ENCODE measurements at regions not wholly inside any gene's neighbourhood (a gene's known extent, or its start where the extent isn't known, plus 50 kb on each side); places are given as distances from the start of the nearest gene placed in this dataset.
"Not testable (repeated sequence)": the region's sequence is repeated elsewhere in the genome, so short reads cannot be mapped to it uniquely, and the experiment has no call there.

DNA sequence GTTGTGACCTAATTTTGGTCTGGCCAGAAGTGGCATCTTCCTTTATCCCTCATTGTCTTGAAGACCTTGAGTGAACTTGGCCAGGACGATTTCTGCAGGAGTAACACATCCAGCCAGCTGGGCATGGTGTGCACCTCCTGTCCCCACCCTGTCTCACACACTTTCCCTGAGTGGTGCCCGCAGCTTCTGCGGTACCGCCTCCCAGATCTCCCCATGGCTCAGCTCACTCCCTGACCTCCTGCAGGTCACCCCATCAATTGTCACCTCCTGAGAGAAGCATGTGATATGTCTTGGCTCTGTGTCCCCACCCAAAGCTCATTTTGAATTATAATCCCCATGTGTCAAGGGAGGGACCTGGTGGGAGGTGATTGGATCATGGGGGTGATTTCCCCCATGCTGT, 50.2 kb upstream of the TP53I11 start:
- in situ Hi-C loops (cut with HindIII; ENCODE audit: low pct_unique_long_range_greater_than_20kb, low sequenced_read_pairs): no loop called here
- DNase-seq (ENCODE audit: low read depth): no peak

DNA sequence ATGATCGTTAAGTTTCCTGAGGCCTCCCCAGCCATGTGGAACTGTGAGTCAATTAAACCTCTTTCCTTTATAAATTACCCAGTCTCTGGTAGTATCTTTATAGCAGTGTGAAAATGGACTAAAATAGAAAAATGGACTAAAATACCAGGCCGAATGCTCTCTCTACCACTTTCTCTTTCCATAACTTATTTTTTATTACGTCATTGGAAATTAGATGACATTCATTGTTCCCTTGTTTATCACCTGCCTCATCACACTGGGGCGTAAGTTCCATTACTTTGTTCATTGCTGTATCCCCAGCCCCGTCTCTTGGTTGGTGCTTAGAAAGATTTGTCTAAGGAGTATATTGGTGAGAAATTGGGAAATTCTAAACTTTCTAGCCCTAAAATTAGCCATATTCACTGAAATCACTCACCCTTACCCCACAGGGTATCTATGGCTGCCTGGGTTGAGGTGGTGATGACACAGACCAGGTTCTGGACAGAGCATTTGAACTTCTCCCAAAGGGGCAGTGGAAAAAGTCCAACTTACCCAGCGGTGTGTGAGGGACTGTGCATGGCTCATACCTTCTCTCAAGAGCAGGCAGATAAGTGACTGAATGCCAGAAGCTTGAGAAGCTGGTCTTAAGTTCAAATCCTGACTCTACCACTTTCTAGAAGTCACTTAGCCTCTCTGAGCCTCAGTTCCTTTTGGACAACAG, 50.9 kb upstream of the TP53I11 start:
- in situ Hi-C loops (cut with HindIII; ENCODE audit: low pct_unique_long_range_greater_than_20kb, low sequenced_read_pairs): no loop called here

DNA sequence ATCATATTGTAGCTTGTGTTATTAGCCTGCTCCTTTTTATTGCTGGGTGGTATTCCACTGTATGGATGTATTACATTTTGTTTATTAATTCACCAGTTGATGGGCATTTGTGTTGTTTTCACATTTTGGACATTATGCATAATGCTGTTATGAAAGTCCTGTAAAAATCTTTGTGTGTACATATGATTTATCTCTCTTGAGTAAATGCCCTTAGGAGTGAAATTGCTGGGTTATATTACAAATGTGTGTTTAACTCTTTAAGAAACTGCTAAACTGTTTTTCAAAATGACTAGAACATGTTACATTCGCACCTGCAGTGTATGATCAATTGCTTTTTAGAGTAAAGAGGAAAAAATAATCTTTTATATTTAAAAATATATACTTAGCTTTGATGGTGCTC, 54.4 kb upstream of the TP53I11 start:
- DNase-seq (ENCODE audit: low read depth): no peak
- in situ Hi-C loops (cut with HindIII; ENCODE audit: low pct_unique_long_range_greater_than_20kb, low sequenced_read_pairs): no loop called here

More for the DNA sequence above, 50.9 kb upstream of the TP53I11 start:
- DNase-seq (ENCODE audit: low read depth): no peak

DNA sequence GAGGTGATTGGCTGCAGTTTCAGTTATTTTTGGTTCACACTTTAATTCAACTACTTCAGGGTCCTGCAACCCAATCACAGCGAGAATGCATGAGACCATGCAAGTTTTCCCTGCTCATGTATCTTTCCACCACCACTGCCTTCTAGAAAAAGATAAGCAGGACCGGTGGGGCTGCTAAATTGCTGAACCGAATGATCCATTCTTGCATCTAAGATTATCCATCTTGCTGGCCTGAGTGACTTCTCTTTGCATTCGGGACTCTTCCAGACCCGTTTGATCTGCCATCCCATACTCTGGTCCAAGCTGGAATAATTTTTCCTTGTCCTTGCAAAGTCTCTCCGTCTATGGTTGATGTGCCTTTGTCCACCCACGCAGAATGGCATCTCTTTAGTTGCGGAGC, 56.3 kb upstream of the TP53I11 start:
- in situ Hi-C loops (cut with HindIII; ENCODE audit: low pct_unique_long_range_greater_than_20kb, low sequenced_read_pairs): no loop called here
- no peak for DNase-seq (ENCODE audit: low read depth)

DNA sequence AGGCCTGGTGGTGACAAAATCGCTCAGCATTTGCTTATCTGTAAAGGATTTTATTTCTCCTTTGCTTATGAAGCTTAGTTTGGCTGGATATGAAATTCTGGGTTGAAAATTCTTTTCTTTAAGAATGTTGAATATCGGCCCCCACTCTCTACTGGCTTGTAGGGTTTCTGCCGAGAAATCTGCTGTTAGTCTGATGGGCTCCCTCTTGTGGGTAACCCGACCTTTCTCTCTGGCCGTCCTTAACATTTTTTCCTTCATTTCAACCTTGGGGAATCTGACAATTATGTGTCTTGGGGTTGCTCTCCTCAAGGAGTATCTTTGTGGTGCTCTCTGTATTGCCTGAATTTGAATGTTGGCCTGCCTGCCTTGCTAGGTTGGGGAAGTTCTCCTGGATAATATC, 65.3 kb upstream of the TP53I11 start:
- DNase-seq (ENCODE audit: low read depth); in situ Hi-C loops (cut with HindIII; ENCODE audit: low pct_unique_long_range_greater_than_20kb, low sequenced_read_pairs): not testable (repeated sequence)

DNA sequence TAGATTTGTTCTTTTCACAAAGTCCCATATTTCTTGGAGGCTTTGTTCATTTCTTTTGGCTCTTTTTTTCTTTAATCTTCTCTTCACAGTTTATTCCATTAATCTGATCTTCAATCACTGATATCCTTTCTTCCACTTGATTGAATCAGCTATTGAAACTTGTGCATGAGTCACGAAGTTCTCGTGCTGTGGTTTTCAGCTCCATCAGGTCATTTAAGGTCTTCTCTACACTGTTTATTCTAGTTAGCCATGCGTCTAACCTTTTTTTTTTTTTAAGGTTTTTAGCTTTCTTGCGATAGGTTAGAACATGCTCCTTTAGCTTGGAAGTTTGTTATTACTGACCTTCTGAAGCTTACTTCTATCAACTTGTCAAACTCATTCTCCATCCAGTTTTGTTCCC, 65.8 kb upstream of the TP53I11 start:
- in situ Hi-C loops (cut with HindIII; ENCODE audit: low pct_unique_long_range_greater_than_20kb, low sequenced_read_pairs); DNase-seq (ENCODE audit: low read depth): not testable (repeated sequence)

DNA sequence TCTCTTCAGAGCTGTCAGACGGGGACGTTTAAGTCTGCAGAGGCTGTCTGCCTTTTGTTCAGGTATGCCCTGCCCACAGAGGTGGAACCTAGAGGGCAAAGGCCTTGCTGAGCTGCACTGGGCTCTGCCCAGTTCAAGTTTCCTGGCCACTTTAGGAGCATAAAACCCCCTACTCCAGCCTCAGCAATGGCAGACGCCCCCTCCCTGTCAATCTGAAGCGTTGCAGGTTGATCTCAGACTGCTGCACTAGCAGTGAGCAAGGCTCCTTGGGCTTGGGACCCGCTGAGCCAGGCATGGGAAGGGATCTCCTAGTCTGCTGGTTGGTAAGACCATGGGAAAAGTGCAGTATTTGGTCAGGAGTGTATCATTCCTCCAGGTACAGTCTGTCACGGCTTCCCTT, 66.6 kb upstream of the TP53I11 start:
- in situ Hi-C loops (cut with HindIII; ENCODE audit: low pct_unique_long_range_greater_than_20kb, low sequenced_read_pairs): no loop called here
- no peak for DNase-seq (ENCODE audit: low read depth)

DNA sequence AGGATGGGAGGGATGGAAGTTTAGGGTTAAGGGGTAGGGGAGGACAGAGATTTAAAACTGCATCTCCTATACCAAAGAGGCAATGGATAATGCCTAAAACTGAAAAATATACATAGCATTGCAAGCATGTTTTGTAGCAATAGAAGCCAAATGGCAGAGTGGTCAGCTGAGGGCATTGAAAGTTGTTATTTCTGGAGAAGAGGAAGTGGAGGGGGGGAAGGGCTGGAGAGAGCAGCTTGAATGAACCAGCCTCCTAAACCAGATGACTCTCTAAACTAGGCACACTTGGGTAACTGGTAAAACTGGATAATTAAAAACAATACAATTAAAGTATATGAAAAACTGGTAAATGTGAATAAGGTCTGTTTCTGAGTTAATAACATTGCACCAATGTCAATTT, 70.3 kb upstream of the TP53I11 start:
- in situ Hi-C loops (cut with HindIII; ENCODE audit: low pct_unique_long_range_greater_than_20kb, low sequenced_read_pairs): no loop called here
- DNase-seq (ENCODE audit: low read depth): no peak

DNA sequence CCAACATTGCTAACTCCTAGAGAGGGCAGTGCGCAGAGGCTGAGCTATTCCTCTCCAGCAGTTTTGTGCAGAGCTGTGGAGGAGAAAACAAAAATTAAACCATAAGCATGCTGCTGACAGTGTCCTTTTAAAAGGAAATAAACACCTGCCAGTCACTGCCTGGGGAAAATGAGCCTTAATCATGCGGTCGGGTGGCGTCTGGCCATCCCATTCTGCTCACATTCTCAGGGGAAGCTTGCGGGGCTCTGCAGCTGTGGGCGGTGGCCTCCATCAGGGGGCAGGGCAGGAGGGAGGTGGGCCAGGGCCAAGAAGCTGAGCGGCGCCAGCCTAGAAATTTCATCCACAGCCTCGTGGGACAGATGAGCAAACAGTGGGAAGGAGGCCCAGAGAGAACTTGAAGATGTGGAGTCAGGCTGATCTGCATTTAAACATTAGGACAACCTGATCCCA, 71.0 kb upstream of the TP53I11 start:
- no peak for DNase-seq (ENCODE audit: low read depth)

DNA sequence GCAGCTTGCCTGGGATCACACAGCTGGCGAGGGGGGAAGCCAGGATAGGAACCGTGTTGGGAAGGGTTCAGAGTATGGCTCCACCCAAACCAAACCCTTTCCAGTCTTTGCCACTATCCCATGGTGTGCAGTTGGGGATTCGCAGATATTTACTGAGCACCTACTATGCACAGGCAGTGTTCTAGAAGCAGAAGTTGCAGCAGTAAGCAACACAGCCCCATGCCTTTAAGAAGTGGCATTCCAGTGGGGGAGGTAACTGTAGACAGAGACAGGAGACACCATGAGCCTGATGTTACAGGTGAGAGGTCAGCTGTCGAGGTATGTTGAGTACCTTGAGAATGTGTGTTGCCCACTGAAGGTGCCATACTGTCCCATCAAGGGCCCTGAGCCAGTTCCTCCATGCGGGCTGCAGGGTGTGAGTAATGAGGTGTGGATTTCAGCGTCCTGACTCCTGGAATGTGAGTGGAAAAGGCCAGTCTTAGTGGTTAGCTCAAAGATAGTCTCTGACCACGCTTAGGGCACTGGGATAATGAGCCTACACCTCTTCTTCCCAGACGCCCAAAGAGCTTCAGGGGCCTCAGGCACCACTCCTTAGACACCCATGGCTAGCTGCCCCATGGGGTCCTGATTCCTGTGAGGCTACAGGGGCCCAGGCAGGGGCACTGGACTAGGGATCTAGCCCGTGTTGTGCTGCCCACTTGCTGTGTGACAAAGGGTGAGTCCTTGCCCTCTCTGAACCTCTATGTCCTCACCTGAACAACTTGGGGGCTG, 71.8 kb upstream of the TP53I11 start:
- no peak for DNase-seq (ENCODE audit: low read depth)
- in situ Hi-C loops (cut with HindIII; ENCODE audit: low pct_unique_long_range_greater_than_20kb, low sequenced_read_pairs): no loop called here

More for the DNA sequence above, 71.0 kb upstream of the TP53I11 start:
- in situ Hi-C loops (cut with HindIII; ENCODE audit: low pct_unique_long_range_greater_than_20kb, low sequenced_read_pairs): no loop called here

DNA sequence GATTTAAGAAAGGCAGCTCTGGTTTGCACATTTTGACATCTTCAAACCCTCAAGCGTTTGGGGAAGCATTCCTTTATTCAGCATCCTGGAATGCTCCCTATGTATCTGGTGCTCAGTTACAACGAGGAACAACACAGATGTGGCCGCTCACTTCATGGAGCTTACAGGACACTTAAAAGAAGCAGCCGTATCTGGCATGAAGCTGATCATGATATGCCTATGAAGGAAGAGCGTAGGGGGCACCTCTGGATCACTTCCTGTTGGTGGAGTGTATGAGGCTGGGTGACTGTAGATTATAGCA, 72.3 kb upstream of the TP53I11 start:
- no peak for DNase-seq (ENCODE audit: low read depth)
- in situ Hi-C loops (cut with HindIII; ENCODE audit: low pct_unique_long_range_greater_than_20kb, low sequenced_read_pairs): no loop called here

DNA sequence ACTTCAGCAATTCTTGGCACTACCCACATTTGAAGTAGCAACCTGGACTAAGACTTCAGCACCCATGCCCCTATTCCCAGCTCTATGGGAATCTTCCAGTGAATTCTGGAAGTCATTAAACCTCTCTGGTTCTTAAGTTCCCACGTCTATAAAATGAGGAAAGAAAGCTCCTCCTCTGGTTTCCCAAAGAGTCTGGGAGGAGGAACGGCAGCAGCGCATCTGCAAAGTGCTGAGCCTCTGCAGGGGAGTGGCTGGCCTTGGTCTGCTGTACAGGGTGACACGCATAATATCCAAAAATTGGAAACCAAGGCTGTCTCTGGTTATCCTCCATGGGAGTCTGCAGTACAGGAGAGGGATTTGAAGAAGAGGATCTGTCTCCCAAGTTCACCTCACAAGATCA, 73.6 kb upstream of the TP53I11 start:
- in situ Hi-C loops (cut with HindIII; ENCODE audit: low pct_unique_long_range_greater_than_20kb, low sequenced_read_pairs): no loop called here

DNA sequence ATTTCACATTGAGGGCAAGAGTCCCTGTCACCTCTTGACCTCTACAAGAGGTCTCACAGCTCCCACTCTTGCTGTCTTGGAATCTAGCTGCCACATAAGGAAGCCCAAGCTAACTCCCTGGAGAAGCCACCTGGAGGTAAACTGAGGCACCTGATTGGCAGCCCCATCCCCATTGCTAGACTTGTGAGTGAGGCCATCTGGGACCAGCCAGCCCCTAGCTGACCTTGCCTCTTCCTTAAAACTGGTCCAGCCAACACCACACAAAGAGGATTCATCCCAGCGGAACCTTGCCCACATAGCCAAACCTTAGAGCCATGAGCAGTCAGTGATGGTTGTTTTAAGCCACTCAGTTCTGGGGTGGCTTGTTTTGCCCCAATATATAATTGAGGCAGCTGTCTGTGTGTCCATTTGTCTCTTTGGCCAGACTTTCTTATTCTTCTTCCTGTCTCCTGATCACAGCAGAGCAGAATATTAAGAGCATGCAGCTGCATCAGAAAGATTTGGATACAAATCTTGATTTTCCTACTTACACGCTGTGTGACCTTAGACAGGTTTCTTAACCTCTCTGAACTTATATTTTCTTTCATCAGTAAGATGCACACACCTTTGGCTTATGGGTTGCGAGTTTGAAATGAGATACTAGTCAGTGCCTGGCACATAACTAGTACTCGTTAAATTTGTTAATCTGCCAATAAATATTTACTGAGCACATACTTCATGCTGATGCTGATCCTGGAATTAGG, 74.3 kb upstream of the TP53I11 start:
- in situ Hi-C loops (cut with HindIII; ENCODE audit: low pct_unique_long_range_greater_than_20kb, low sequenced_read_pairs): no loop called here
- no peak for DNase-seq (ENCODE audit: low read depth)

More for the DNA sequence above, 73.6 kb upstream of the TP53I11 start:
- DNase-seq (ENCODE audit: low read depth): no peak

DNA sequence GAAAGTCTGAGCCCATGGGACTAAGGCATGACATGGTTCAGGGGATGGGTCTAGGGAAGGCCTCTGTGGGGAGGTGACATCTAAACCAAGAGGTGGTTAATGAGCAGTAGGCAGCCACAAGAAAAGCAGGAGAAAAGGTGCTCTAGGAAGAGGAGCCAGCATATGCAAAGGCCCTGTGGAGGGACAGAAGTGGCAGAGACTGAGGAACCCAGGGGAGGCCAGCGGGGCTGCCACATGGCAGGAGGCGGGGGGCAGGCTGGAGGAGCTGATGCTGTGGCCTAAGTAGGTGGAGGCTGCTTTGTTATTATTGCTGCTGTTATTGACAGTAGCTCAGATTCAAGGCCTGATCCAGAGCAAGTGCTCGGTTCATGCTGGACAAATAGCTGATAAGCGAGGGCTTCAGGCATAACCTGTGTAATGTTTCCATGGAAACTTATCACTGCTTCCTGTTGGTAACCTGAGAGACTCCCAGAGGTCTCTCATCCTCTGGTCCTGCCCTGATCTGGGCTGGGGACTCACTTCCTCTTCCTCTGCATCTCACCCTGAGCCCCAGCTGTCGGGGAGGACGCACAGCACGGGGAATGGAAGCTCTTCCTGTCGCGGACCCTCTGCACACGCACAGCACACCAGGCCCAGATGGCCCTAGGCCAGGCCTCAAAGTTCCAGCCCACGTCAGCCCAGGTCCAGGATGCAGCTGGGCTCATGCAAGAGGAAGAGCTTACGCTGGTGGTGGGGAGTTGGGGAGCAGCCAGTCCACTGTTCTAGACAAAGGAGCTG, 75.2 kb upstream of the TP53I11 start:
- no peak for DNase-seq (ENCODE audit: low read depth)
- in situ Hi-C loops (cut with HindIII; ENCODE audit: low pct_unique_long_range_greater_than_20kb, low sequenced_read_pairs): no loop called here

DNA sequence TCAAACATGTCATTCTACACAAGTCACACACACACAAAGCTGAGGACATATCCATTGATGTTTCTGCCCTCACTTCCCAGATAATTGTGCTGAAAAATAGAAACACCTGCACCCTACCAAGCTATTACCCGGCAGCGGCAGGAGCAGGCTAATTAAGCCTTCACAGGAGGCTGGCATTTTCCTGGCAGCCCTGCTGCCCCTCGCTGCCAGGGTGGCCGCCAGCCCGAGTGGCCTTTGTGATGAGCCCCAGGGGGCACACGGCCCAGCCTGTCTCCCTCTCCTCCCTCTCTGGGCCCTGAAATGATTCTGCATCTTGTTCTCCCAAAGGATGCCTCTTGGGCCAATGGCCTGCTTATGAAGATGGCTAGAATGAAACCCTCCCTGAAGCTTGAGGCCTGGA, 76.2 kb upstream of the TP53I11 start:
- in situ Hi-C loops (cut with HindIII; ENCODE audit: low pct_unique_long_range_greater_than_20kb, low sequenced_read_pairs): no loop called here
- DNase-seq (ENCODE audit: low read depth): no peak

DNA sequence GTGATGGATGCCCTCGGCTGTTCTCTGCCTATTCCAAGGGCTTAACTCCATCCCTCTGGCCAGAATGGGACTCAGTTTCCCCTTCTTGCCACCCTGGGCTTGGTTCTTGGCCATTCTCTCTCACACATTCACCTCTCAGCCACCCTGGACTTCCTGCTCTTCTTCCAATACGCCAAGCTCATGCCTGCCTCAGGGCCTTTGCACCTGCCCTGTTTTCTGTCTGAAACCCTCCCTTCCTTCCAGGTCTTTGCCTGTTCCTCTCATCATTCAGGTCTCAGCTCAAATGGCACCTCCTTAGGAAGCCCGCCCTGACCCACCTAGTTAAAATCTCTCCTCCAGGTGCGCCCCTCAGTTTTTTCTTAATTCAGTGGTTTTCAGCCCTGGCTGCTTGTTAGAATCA, 76.6 kb upstream of the TP53I11 start:
- DNase-seq (ENCODE audit: low read depth): no peak
- in situ Hi-C loops (cut with HindIII; ENCODE audit: low pct_unique_long_range_greater_than_20kb, low sequenced_read_pairs): no loop called here

DNA sequence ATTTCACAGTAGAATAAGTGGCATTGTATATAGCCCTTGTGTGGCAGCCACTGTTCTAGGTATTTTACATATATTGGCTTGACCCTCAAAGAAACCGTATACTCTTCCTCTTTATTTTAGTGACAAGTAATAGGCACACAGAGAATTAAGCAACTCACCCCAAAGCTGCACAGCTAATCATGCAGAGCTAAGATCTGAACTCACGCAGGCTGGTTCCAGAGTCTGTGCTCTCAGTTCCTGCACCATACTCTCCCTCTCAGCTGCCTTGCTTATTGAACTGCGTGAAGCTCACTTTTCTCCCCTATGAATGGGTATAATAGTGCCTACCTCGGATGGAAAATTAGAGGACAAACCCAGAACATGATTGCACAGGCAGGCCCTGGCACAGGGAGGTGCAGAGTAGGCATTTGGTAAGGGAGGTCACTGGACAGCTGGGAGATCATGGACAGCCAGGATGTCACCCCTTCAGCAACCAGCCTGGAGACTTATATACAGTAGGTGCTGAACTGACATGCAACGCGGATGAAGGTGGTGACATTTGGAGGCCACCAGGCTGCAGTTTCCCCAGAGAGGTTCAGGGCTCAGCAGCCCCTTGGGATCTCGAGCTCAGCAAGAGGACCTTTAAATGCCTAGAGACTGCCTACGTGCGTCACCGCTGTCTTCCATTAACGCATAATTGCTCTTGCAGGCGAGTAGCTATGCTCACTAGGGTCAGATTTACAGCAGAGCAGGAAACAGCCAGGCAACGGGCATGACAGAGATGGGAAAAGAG, 78.4 kb upstream of the TP53I11 start:
- DNase-seq (ENCODE audit: low read depth): no peak

DNA sequence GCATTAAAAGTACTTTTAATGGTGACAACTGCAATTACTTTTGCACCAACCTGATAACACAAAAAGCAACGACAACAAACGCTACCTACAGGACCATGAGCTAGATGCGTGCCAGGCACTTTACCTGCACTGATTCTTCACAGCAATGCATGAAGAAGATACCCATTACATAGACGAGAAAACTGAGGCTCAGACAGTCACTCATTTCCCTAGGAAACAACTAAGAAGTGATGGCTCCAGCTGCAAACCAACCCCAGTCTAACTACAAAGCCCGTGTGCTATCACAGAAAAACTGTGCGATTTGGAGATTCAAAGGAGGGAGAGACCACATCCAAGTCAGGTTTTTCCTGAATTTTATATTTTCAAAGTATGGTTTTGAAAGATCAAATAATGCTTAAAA, 80.1 kb upstream of the TP53I11 start:
- DNase-seq (ENCODE audit: low read depth): no peak
- in situ Hi-C loops (cut with HindIII; ENCODE audit: low pct_unique_long_range_greater_than_20kb, low sequenced_read_pairs): no loop called here

More for the DNA sequence above, 78.4 kb upstream of the TP53I11 start:
- in situ Hi-C loops (cut with HindIII; ENCODE audit: low pct_unique_long_range_greater_than_20kb, low sequenced_read_pairs): no loop called here

All from Caki2 (cell line).